Activated CD4-positive, CD25-positive, alpha-beta regulatory T cell treated with anti-CD3 and anti-CD28 coated beads, Interleukin-2, amount 50 U/mL, for 72 hours (primary cell): ENCODE measurements at regions not wholly inside any gene's neighbourhood (a gene's known extent, or its start where the extent isn't known, plus 50 kb on each side); places are given as distances from the start of the nearest gene placed in this dataset.
"Not testable (repeated sequence)": the region's sequence is repeated elsewhere in the genome, so short reads cannot be mapped to it uniquely, and the experiment has no call there.

ENCODE experiments used
- DNase-seq: peaks from one replicate; pipeline ENCODE4 v3.0.0; 2021

- DNase-seq = no peak
Observed at GRCh38 chr3:176615826-176616225, 581.5 kb downstream of the TBL1XR1 start.

- no peak for DNase-seq
Observed at GRCh38 chr3:176611703-176612102, 585.6 kb downstream of the TBL1XR1 start.

- no peak for DNase-seq
Observed at GRCh38 chr3:176609361-176609760, 587.9 kb downstream of the TBL1XR1 start.

GRCh38 chr3:176605553-176605952 lies 591.7 kb downstream of the TBL1XR1 start:
- DNase-seq = not testable (repeated sequence)

GRCh38 chr3:176595307-176595706 lies 602.0 kb downstream of the TBL1XR1 start:
- DNase-seq = no peak

GRCh38 chr3:176590722-176591121 lies 606.6 kb downstream of the TBL1XR1 start:
- no peak for DNase-seq

GRCh38 chr3:176587089-176587488 lies 610.2 kb downstream of the TBL1XR1 start:
- DNase-seq = no peak

GRCh38 chr3:176584413-176585176 lies 612.7 kb downstream of the TBL1XR1 start:
- no peak for DNase-seq

GRCh38 chr3:176583956-176584355 lies 613.3 kb downstream of the TBL1XR1 start:
- DNase-seq = no peak

- no peak for DNase-seq
Observed at GRCh38 chr3:176581589-176581988, 615.7 kb downstream of the TBL1XR1 start.

GRCh38 chr3:176579711-176580185 lies 617.5 kb downstream of the TBL1XR1 start:
- DNase-seq = no peak

GRCh38 chr3:176578316-176578715 lies 619.0 kb downstream of the TBL1XR1 start:
- DNase-seq = no peak

- DNase-seq = no peak
Observed at GRCh38 chr3:176577447-176577846, 619.8 kb downstream of the TBL1XR1 start.

GRCh38 chr3:176574786-176575185 lies 622.5 kb downstream of the TBL1XR1 start:
- no peak for DNase-seq

- no peak for DNase-seq
Observed at GRCh38 chr3:176571926-176572325, 625.4 kb downstream of the TBL1XR1 start.

- DNase-seq = no peak
Observed at GRCh38 chr3:176570992-176571391, 626.3 kb downstream of the TBL1XR1 start.

- DNase-seq = no peak
Observed at GRCh38 chr3:176568189-176568588, 629.1 kb downstream of the TBL1XR1 start.

GRCh38 chr3:176566757-176567156 lies 630.5 kb downstream of the TBL1XR1 start:
- no peak for DNase-seq

GRCh38 chr3:176562331-176562730 lies 635.0 kb downstream of the TBL1XR1 start:
- DNase-seq = no peak

- DNase-seq = no peak
Observed at GRCh38 chr3:176561826-176562225, 635.5 kb downstream of the TBL1XR1 start.

GRCh38 chr3:176554791-176555654 lies 642.3 kb downstream of the TBL1XR1 start:
- DNase-seq = no peak

GRCh38 chr3:176554264-176554663 lies 643.0 kb downstream of the TBL1XR1 start:
- no peak for DNase-seq

GRCh38 chr3:176526942-176527341 lies 670.3 kb downstream of the TBL1XR1 start:
- no peak for DNase-seq

GRCh38 chr3:176526225-176526624 lies 671.1 kb downstream of the TBL1XR1 start:
- no peak for DNase-seq
